ENCODE measurements at regions not wholly inside any gene's neighbourhood (a gene's known extent, or its start where the extent isn't known, plus 50 kb on each side); places are given as distances from the start of the nearest gene placed in this dataset.

GRCh38 chr6:102309700-102310099, 916.2 kb downstream of the GRIK2 start:
- no peak for DNase-seq

GRCh38 chr6:102300350-102300749, 906.8 kb downstream of the GRIK2 start:
- no peak for DNase-seq

- DNase-seq, result no peak
Measured at GRCh38 chr6:102298051-102298450, 904.5 kb downstream of the GRIK2 start.

Measured in effector CD4-positive, alpha-beta T cell (primary cell).